WTC11 (cell line): ENCODE measurements at regions not wholly inside any gene's neighbourhood (a gene's known extent, or its start where the extent isn't known, plus 50 kb on each side); places are given as distances from the start of the nearest gene placed in this dataset.

ENCODE experiments used
- ATAC-seq: fragments of 200-7000 bp; cut with Tn5 transposase; 2 replicates; pipeline ENCODE4 v1.10.0; 2021; ENCODE audit warnings: mild to moderate bottlenecking, moderate library complexity
- CTCF ChIA-PET: fragments of 300-600 bp; sonication (Branson Sonifier 250); formaldehyde crosslinking; loops from one replicate; lab custom pipeline; 2021; ENCODE audit warnings: antibody characterized with exemption; lab: Charles Lee
- POLR2A ChIA-PET: fragments of 350-600 bp; sonication (Branson Sonifier 250); formaldehyde crosslinking; loops from one replicate; lab custom pipeline; 2021; ENCODE audit warnings: antibody characterized with exemption; lab: Charles Lee
- DNase-seq: peaks from one replicate; pipeline ENCODE4 v3.0.0; 2021; ENCODE audit warnings: low spot score
- H3K27ac Mint-ChIP-seq: 2 replicates; pipeline ENCODE4 v1.8.0; 2021; ENCODE audit warnings: mixed read lengths
- H3K27me3 Mint-ChIP-seq: 2 replicates; pipeline ENCODE4 v1.8.0; 2021; ENCODE audit warnings: low read depth, mild to moderate bottlenecking, moderate library complexity, mixed read lengths
- H3K36me3 Mint-ChIP-seq: 2 replicates; pipeline ENCODE4 v1.8.0; 2021; ENCODE audit warnings: mixed read lengths
- H3K4me1 Mint-ChIP-seq: 2 replicates; pipeline ENCODE4 v1.8.0; 2022; ENCODE audit warnings: mixed read lengths
- H3K4me3 Mint-ChIP-seq: 2 replicates; pipeline ENCODE4 v1.8.0; 2021; ENCODE audit warnings: mild to moderate bottlenecking, moderate library complexity, mixed read lengths
- H3K9me3 Mint-ChIP-seq: 2 replicates; pipeline ENCODE4 v1.8.0; 2021; ENCODE audit warnings: mixed read lengths
- ATF1 ChIP-seq: sonication (generic); formaldehyde crosslinking; IDR thresholded peaks from 2 replicates; pipeline ENCODE4 v1.8.1; 2023; ENCODE audit warnings: mild to moderate bottlenecking, moderate library complexity, missing genetic modification reagents
- ATF2 ChIP-seq: sonication (generic); formaldehyde crosslinking; IDR thresholded peaks from 2 replicates; pipeline ENCODE4 v1.8.1; 2022; ENCODE audit warnings: low read depth, missing genetic modification reagents, borderline replicate concordance
- CTCF ChIP-seq: fragments of 200-600 bp; IDR thresholded peaks from 2 replicates; pipeline ENCODE4 v1.8.0; 2022; ENCODE audit warnings: antibody characterized with exemption
- E2F5 ChIP-seq: sonication (generic); formaldehyde crosslinking; IDR thresholded peaks from 2 replicates; pipeline ENCODE4 v1.8.1; 2022; ENCODE audit warnings: mild to moderate bottlenecking, moderate library complexity, missing genetic modification reagents
- EMX1 ChIP-seq: fragments of 250-450 bp; sonication (Bioruptor Pico); IDR thresholded peaks from 2 replicates; pipeline ENCODE4 v1.8.0; 2021; ENCODE audit warnings: mild to moderate bottlenecking
- ETV6 ChIP-seq: sonication (generic); formaldehyde crosslinking; IDR thresholded peaks from 2 replicates; pipeline ENCODE4 v1.8.1; 2022; ENCODE audit warnings: mild to moderate bottlenecking, missing genetic modification reagents
- FOXP1 ChIP-seq: sonication (generic); formaldehyde crosslinking; IDR thresholded peaks from 2 replicates; pipeline ENCODE4 v1.8.0; 2022; ENCODE audit warnings: missing genetic modification reagents, mild to moderate bottlenecking, moderate library complexity, borderline replicate concordance
- GABPB1 ChIP-seq: sonication (generic); formaldehyde crosslinking; IDR thresholded peaks from 2 replicates; pipeline ENCODE4 v1.8.1; 2023; ENCODE audit warnings: mild to moderate bottlenecking, missing genetic modification reagents
- IRF1 ChIP-seq: sonication (generic); formaldehyde crosslinking; IDR thresholded peaks from 2 replicates; pipeline ENCODE4 v1.8.0; 2023; ENCODE audit warnings: missing genetic modification reagents
- JAZF1 ChIP-seq: fragments of 250-450 bp; sonication (Bioruptor Pico); IDR thresholded peaks from 2 replicates; pipeline ENCODE4 v1.9.0; 2021; ENCODE audit warnings: moderate library complexity, mild to moderate bottlenecking, inconsistent platforms
- JUN ChIP-seq: sonication (generic); formaldehyde crosslinking; IDR thresholded peaks from 2 replicates; pipeline ENCODE4 v1.8.0; 2023; ENCODE audit warnings: mild to moderate bottlenecking, missing genetic modification reagents
- KAT7 ChIP-seq: sonication (generic); formaldehyde crosslinking; IDR thresholded peaks from 2 replicates; pipeline ENCODE4 v1.8.1; 2023; ENCODE audit warnings: missing genetic modification reagents, mild to moderate bottlenecking, borderline replicate concordance
- MLX ChIP-seq: sonication (generic); formaldehyde crosslinking; IDR thresholded peaks from 2 replicates; pipeline ENCODE4 v1.8.1; 2023; ENCODE audit warnings: mild to moderate bottlenecking, missing genetic modification reagents, moderate library complexity
- MYBL2 ChIP-seq: sonication (generic); formaldehyde crosslinking; IDR thresholded peaks from 2 replicates; pipeline ENCODE4 v1.8.1; 2023; ENCODE audit warnings: mild to moderate bottlenecking, moderate library complexity, missing genetic modification reagents
- NFE2L1 ChIP-seq: sonication (generic); formaldehyde crosslinking; IDR thresholded peaks from 2 replicates; pipeline ENCODE4 v1.8.1; 2023; ENCODE audit warnings: missing genetic modification reagents
- PRDM15 ChIP-seq: sonication (generic); formaldehyde crosslinking; IDR thresholded peaks from 2 replicates; pipeline ENCODE4 v1.8.0; 2022; ENCODE audit warnings: missing genetic modification reagents
- SMAD3 ChIP-seq: sonication (generic); formaldehyde crosslinking; IDR thresholded peaks from 2 replicates; pipeline ENCODE4 v1.8.0; 2022; ENCODE audit warnings: missing genetic modification reagents, mild to moderate bottlenecking, borderline replicate concordance
- USF1 ChIP-seq: sonication (generic); formaldehyde crosslinking; IDR thresholded peaks from 2 replicates; pipeline ENCODE4 v1.8.0; 2022; ENCODE audit warnings: mild to moderate bottlenecking, missing genetic modification reagents
- USF2 ChIP-seq: sonication (generic); formaldehyde crosslinking; IDR thresholded peaks from 2 replicates; pipeline ENCODE4 v1.8.1; 2023; ENCODE audit warnings: mild to moderate bottlenecking, missing genetic modification reagents, moderate library complexity
- ZNF121 ChIP-seq: sonication (generic); formaldehyde crosslinking; IDR thresholded peaks from 2 replicates; pipeline ENCODE4 v1.8.0; 2023; ENCODE audit warnings: missing genetic modification reagents
- ZNF232 ChIP-seq: sonication (generic); formaldehyde crosslinking; IDR thresholded peaks from 2 replicates; pipeline ENCODE4 v1.8.0; 2022; ENCODE audit warnings: mild to moderate bottlenecking, missing genetic modification reagents
- ZNF416 ChIP-seq: fragments of 250-450 bp; sonication (Bioruptor Pico); IDR thresholded peaks from 2 replicates; pipeline ENCODE4 v1.9.0; 2021; ENCODE audit warnings: mild to moderate bottlenecking, inconsistent platforms

GRCh38 chr2:149849136-149849535 is 261.6 kb upstream of the MMADHC start (continued):
- TF ChIP-seq SMAD3 (CRISPR knock-in tag) (no peak), EMX1 (CRISPR knock-in tag) (no peak), USF2 (no peak)

- H3K27me3 Mint-ChIP-seq: no peaks in the 10 kb centered on the region
- no peak overlapping the region for H3K27ac Mint-ChIP-seq
- CTCF ChIA-PET: no interaction called here
- TF ChIP-seq IRF1 (no peak), GABPB1 (CRISPR knock-in tag) (no peak), ETV6 (no peak), ZNF121 (CRISPR knock-in tag) (no peak), SMAD3 (CRISPR knock-in tag) (no peak), KAT7 (CRISPR knock-in tag) (no peak), NFE2L1 (CRISPR knock-in tag) (no peak), JUN (CRISPR knock-in tag) (no peak), MLX (no peak), ZNF232 (CRISPR knock-in tag) (no peak), ZNF416 (CRISPR knock-in tag) (no peak), JAZF1 (CRISPR knock-in tag) (no peak), E2F5 (no peak), PRDM15 (no peak)
- TF ChIP-seq, all 79 proteins: peak for 0
- Mint-ChIP-seq H3K4me1 (no peaks in the 10 kb centered on the region), H3K9me3 (peaks cover 19% of the 10 kb centered on the region), H3K36me3 (peaks cover 7% of the 10 kb centered on the region), H3K4me3 (no peak overlapping the region)
- ATAC-seq (no peak), DNase-seq (no peak)
- POLR2A ChIA-PET: no interaction called here
Observed at GRCh38 chr2:149841396-149841795, 253.8 kb upstream of the MMADHC start.

GRCh38 chr2:149832324-149832723 is 244.7 kb upstream of the MMADHC start:
- no peak for DNase-seq
- ATAC-seq: no peak
- TF ChIP-seq GABPB1 (CRISPR knock-in tag): no peak
- no peak for TF ChIP-seq MLX
- TF ChIP-seq USF1 (CRISPR knock-in tag): no peak
- no peak for TF ChIP-seq MYBL2
- TF ChIP-seq CTCF: no peak
- TF ChIP-seq ATF2: no peak
- TF ChIP-seq FOXP1 (CRISPR knock-in tag): no peak
- TF ChIP-seq ATF1: no peak
- H3K9me3 Mint-ChIP-seq: peaks cover 41% of the 10 kb centered on the region
- H3K4me1 Mint-ChIP-seq: peaks cover 14% of the 10 kb centered on the region
- H3K36me3 Mint-ChIP-seq: peaks cover 15% of the 10 kb centered on the region
- no peaks in the 10 kb centered on the region for H3K27me3 Mint-ChIP-seq
- H3K27ac Mint-ChIP-seq: no peak overlapping the region
- H3K4me3 Mint-ChIP-seq: no peak overlapping the region
- ChIA-PET CTCF (no interaction called here), POLR2A (no interaction called here)
